Left lung (tissue), 4 donors: ENCODE measurements at regions not wholly inside any gene's neighbourhood (a gene's known extent, or its start where the extent isn't known, plus 50 kb on each side); places are given as distances from the start of the nearest gene placed in this dataset.
A peak's percentile ranks its signal among the peaks of the same experiment; 100 is the strongest.

Experiments used
- ATAC-seq: fragments of 200-7000 bp; cut with Tn5 transposase; one replicate; pipeline ENCODE4 v1.9.1; 2020; ENCODE audit warnings: moderate library complexity
- DNase-seq, 4 donors: peaks; one replicate each; pipeline ENCODE4 v3.0.0-alpha.2; 2013 to 2020
- H3K27ac ChIP-seq, 2 donors: fragments of 200-600 bp; sonication (generic) in 1 of 2; one replicate each; pipeline versions ENCODE4 v1.5.0 to v1.8.0; 2020 to 2021
- H3K27me3 ChIP-seq, 2 donors: fragments of 200-600 bp; sonication (generic) in 1 of 2; one replicate each; pipeline versions ENCODE4 v1.5.0 to v1.8.0; 2020 to 2021
- H3K36me3 ChIP-seq, 2 donors: fragments of 200-600 bp; sonication (generic) in 1 of 2; one replicate each; pipeline versions ENCODE4 v1.5.0 to v1.8.0; 2020 to 2021
- H3K4me1 ChIP-seq, 2 donors: fragments of 200-600 bp; one replicate each; pipeline ENCODE4 v1.8.0; 2021
- H3K4me3 ChIP-seq, 2 donors: fragments of 200-600 bp; sonication (generic) in 1 of 2; one replicate each; pipeline versions ENCODE4 v1.5.0 to v1.8.0; 2020 to 2021; ENCODE audit warnings: mild to moderate bottlenecking in 1 of 2
- H3K9me3 ChIP-seq, 2 donors: fragments of 200-600 bp; sonication (generic) in 1 of 2; one replicate each; pipeline versions ENCODE4 v1.5.0 to v1.8.0; 2020 to 2021
- intact Hi-C, 2 donors: fragments of 100-400 bp; cut with DNase I; formaldehyde crosslinking; loops; one replicate each; pipeline versions ENCODE4 v1.11.2 to v1.14.2; 2022
- TF ChIP-seq, protein P1 (sequence below), 2 donors: fragments of 200-600 bp; sonication (generic) in 1 of 2; IDR thresholded peaks; one replicate each; pipeline versions ENCODE4 v1.5.0 to v1.8.0; 2021; ENCODE audit warnings: antibody characterized with exemption in 2 of 2
- donor health status: DM: no; HTN: yes; CAD: no.
- donor health status: DM: no; HTN: no; CAD: no.

DNA sequence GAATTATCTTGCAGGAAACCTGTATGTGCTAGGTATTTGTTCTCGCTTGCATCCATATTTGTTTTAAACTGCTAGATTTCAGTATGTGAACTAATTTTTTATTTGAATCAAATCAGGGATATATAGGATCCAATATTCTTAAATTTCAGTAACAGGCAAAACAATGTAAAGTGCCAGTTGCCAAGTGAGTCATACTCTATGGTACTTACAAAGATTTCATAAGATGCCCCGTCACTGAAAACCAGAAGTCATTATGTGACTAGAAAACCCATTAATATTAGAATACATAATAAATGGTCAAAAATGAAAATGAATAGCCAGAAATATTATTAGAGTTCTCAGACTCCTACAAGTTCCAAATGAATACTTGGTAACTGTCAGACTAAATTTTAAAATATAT, 481.2 kb downstream of the TFAP2A start:
- ATAC-seq (peak; percentile 37), DNase-seq (no peak)
- H3K27ac ChIP-seq, result no peak overlapping the region
- peaks cover 0 to 7% of the 10 kb centered on the region in 2 donors for H3K9me3 ChIP-seq
- TF ChIP-seq, protein P1, sequence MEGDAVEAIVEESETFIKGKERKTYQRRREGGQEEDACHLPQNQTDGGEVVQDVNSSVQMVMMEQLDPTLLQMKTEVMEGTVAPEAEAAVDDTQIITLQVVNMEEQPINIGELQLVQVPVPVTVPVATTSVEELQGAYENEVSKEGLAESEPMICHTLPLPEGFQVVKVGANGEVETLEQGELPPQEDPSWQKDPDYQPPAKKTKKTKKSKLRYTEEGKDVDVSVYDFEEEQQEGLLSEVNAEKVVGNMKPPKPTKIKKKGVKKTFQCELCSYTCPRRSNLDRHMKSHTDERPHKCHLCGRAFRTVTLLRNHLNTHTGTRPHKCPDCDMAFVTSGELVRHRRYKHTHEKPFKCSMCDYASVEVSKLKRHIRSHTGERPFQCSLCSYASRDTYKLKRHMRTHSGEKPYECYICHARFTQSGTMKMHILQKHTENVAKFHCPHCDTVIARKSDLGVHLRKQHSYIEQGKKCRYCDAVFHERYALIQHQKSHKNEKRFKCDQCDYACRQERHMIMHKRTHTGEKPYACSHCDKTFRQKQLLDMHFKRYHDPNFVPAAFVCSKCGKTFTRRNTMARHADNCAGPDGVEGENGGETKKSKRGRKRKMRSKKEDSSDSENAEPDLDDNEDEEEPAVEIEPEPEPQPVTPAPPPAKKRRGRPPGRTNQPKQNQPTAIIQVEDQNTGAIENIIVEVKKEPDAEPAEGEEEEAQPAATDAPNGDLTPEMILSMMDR (IDR thresholded peaks at IDR 0.05), result no peak
- no peaks in the 10 kb centered on the region for H3K27me3 ChIP-seq
- no peaks in the 10 kb centered on the region for H3K4me1 ChIP-seq
- H3K4me3 ChIP-seq, result no peak overlapping the region
- no peaks in the 10 kb centered on the region for H3K36me3 ChIP-seq
- intact Hi-C loops, result no loop called here

GRCh38 chr6:9927275-9927674, 487.6 kb downstream of the TFAP2A start:
- TF ChIP-seq, protein P1 (IDR thresholded peaks at IDR 0.05), result no peak
- no peak for ATAC-seq

GRCh38 chr6:9924971-9925370, 489.9 kb downstream of the TFAP2A start:
- TF ChIP-seq, protein P1 (IDR thresholded peaks at IDR 0.05), result no peak
- H3K9me3 ChIP-seq, result peaks cover 0 to 7% of the 10 kb centered on the region in 2 donors
- H3K4me1 ChIP-seq, result no peaks in the 10 kb centered on the region
- intact Hi-C loops, result no loop called here
- no peak for ATAC-seq
- DNase-seq, result no peak
- no peaks in the 10 kb centered on the region for H3K36me3 ChIP-seq
- no peak overlapping the region for H3K27ac ChIP-seq
- H3K4me3 ChIP-seq, result no peak overlapping the region
- H3K27me3 ChIP-seq, result no peaks in the 10 kb centered on the region

More at GRCh38 chr6:9927275-9927674, 487.6 kb downstream of the TFAP2A start:
- H3K36me3 ChIP-seq, result no peaks in the 10 kb centered on the region
- no peak for DNase-seq
- no peaks in the 10 kb centered on the region for H3K27me3 ChIP-seq
- no peak overlapping the region for H3K4me3 ChIP-seq
- H3K4me1 ChIP-seq, result no peaks in the 10 kb centered on the region
- H3K27ac ChIP-seq, result no peak overlapping the region
- peaks cover 0 to 7% of the 10 kb centered on the region in 2 donors for H3K9me3 ChIP-seq
- intact Hi-C loops, result no loop called here

- Histone ChIP-seq H3K27ac (no peak overlapping the region), H3K27me3 (no peaks in the 10 kb centered on the region), H3K9me3 (no peaks in the 10 kb centered on the region), H3K4me1 (no peaks in the 10 kb centered on the region), H3K4me3 (no peak overlapping the region), H3K36me3 (no peaks in the 10 kb centered on the region)
- TF ChIP-seq, protein P1 (IDR thresholded peaks at IDR 0.05), result no peak
- DNase-seq, result no peak
- intact Hi-C loops, result no loop called here
- ATAC-seq, result no peak
These were observed 493.5 kb downstream of the TFAP2A start for GRCh38 chr6:9921366-9921765.

GRCh38 chr6:9914951-9915350, 499.9 kb downstream of the TFAP2A start:
- TF ChIP-seq, protein P1 (IDR thresholded peaks at IDR 0.05), result no peak
- Histone ChIP-seq H3K4me1 (no peaks in the 10 kb centered on the region), H3K36me3 (no peaks in the 10 kb centered on the region), H3K27ac (no peak overlapping the region), H3K27me3 (no peaks in the 10 kb centered on the region), H3K9me3 (no peaks in the 10 kb centered on the region), H3K4me3 (no peak overlapping the region)
- ATAC-seq, result no peak
- intact Hi-C loops, result no loop called here
- DNase-seq, result no peak
